Omental fat pad (tissue), 3 donors: ENCODE measurements at regions not wholly inside any gene's neighbourhood (a gene's known extent, or its start where the extent isn't known, plus 50 kb on each side); places are given as distances from the start of the nearest gene placed in this dataset.

Experiments
- ATAC-seq: fragments of 150-250 bp; one replicate; pipeline ENCODE4 v1.9.1; 2016; ENCODE audit warnings: mild to moderate bottlenecking, moderate library complexity; ENCODE audit not compliant: low FRiP score
- DNase-seq: peaks from one replicate; pipeline ENCODE4 v3.0.0-alpha.2; 2019; ENCODE audit warnings: low spot score
- CTCF ChIP-seq, 3 donors: fragments of 450-650 bp; IDR thresholded peaks; one replicate each; pipeline ENCODE4 v1.5.1; 2016 to 2017; ENCODE audit warnings: antibody characterized with exemption in 3 of 3, mild to moderate bottlenecking in 3 of 3, moderate library complexity in 2 of 3

- DNase-seq (no peak), ATAC-seq (no peak)
- no peak for TF ChIP-seq CTCF (IDR thresholded peaks at IDR 0.05)
These were observed 464.6 kb downstream of the PCDH18 start for GRCh38 chr4:137067735-137068134.

GRCh38 chr4:137065311-137065710 lies 467.0 kb downstream of the PCDH18 start:
- no peak for DNase-seq
- no peak for ATAC-seq
- no peak for TF ChIP-seq CTCF (IDR thresholded peaks at IDR 0.05)

GRCh38 chr4:137063961-137064360 lies 468.3 kb downstream of the PCDH18 start:
- no peak for ATAC-seq
- TF ChIP-seq CTCF (IDR thresholded peaks at IDR 0.05) = no peak
- DNase-seq = no peak

GRCh38 chr4:137043184-137043583 lies 489.1 kb downstream of the PCDH18 start:
- ATAC-seq (no peak), DNase-seq (no peak)
- no peak for TF ChIP-seq CTCF (IDR thresholded peaks at IDR 0.05)

GRCh38 chr4:137039370-137039769 lies 492.9 kb downstream of the PCDH18 start:
- no peak for TF ChIP-seq CTCF (IDR thresholded peaks at IDR 0.05)
- ATAC-seq = no peak
- no peak for DNase-seq

- TF ChIP-seq CTCF (IDR thresholded peaks at IDR 0.05) = no peak
- ATAC-seq (no peak), DNase-seq (no peak)
These were observed 500.1 kb downstream of the PCDH18 start for GRCh38 chr4:137032222-137032621.

- DNase-seq (no peak), ATAC-seq (no peak)
- TF ChIP-seq CTCF (IDR thresholded peaks at IDR 0.05) = no peak
These were observed 503.3 kb downstream of the PCDH18 start for GRCh38 chr4:137029026-137029425.
